ENCODE measurements at regions not wholly inside any gene's neighbourhood (a gene's known extent, or its start where the extent isn't known, plus 50 kb on each side); places are given as distances from the start of the nearest gene placed in this dataset.
"Not testable (repeated sequence)": the region's sequence is repeated elsewhere in the genome, so short reads cannot be mapped to it uniquely, and the experiment has no call there.

DNA sequence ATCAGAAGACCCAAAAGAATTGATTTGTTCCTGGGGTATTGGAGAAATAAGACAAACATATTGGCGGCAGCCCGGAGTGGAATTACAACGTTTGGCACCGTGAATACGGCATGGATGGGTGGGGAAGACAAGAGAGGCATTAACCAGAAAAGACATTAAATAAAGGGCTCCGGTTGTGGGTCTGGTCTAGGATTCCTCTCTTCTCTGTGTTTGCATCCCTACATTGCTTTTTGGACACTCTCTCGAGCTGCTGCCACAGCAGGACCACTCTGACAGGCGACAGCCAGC lies 138.7 kb upstream of the PALM2AKAP2 start:
- H3K4me1 Mint-ChIP-seq: no peaks in the 10 kb centered on the region
- H3K27ac Mint-ChIP-seq: no peak overlapping the region
- ATAC-seq (no peak), DNase-seq (no peak)
- H3K27me3 Mint-ChIP-seq: peaks cover 33% of the 10 kb centered on the region
- H3K9me3 ChIP-seq (ENCODE audit: control insufficient read depth, low read length, poor library complexity, severe bottlenecking): no peaks in the 10 kb centered on the region
- peak overlapping the region; percentile 10 for H3K4me3 Mint-ChIP-seq
- H3K36me3 Mint-ChIP-seq (ENCODE audit: low read depth): no peaks in the 10 kb centered on the region

DNA sequence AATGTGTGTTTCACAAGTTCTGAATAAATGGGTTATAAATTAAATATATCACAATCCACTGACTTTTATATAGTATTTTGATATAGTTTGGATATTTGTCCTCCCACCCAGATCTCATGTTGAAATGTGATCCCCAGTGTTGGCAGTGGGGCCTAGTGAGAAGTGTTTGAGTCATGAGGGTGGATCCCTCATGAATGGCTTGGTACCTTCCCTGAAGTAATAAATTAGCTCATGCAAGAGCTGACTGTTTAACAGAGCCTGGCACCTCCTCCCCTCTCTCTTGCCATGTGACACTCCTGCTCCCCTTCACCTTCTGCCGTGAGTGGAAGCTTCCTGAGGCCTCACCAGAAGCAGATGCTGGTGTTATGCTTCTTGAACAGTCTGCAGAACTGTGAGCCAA lies 127.9 kb upstream of the PALM2AKAP2 start:
- no peaks in the 10 kb centered on the region for H3K9me3 ChIP-seq (ENCODE audit: control insufficient read depth, low read length, poor library complexity, severe bottlenecking)
- ATAC-seq (no peak), DNase-seq (no peak)
- no peak overlapping the region for H3K4me3 Mint-ChIP-seq
- no peaks in the 10 kb centered on the region for H3K4me1 Mint-ChIP-seq
- no peaks in the 10 kb centered on the region for H3K36me3 Mint-ChIP-seq (ENCODE audit: low read depth)
- H3K27ac Mint-ChIP-seq: no peak overlapping the region
- no peaks in the 10 kb centered on the region for H3K27me3 Mint-ChIP-seq

DNA sequence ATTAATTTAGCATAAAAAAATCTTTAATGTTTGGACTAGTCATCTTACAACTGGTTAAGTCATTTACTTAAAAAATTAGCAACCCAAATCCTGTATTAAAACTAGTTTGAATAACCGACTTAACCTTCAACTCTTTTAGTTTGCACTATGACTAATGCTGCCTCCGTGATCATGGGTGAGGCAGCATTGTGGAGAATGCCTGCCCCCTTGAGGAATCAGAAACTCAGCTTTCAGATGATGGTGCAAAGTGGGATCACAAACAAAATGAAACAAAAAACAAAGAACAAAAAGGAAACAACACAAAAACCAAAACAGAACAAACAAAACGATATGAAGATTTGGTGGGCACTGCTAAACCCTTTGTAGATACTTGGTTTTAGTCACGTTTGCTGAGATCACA lies 127.0 kb upstream of the PALM2AKAP2 start:
- H3K27me3 Mint-ChIP-seq: no peaks in the 10 kb centered on the region
- no peaks in the 10 kb centered on the region for H3K4me1 Mint-ChIP-seq
- H3K9me3 ChIP-seq (ENCODE audit: control insufficient read depth, low read length, poor library complexity, severe bottlenecking): no peaks in the 10 kb centered on the region
- DNase-seq (no peak), ATAC-seq (no peak)
- no peak overlapping the region for H3K27ac Mint-ChIP-seq
- H3K4me3 Mint-ChIP-seq: no peak overlapping the region
- no peaks in the 10 kb centered on the region for H3K36me3 Mint-ChIP-seq (ENCODE audit: low read depth)

DNA sequence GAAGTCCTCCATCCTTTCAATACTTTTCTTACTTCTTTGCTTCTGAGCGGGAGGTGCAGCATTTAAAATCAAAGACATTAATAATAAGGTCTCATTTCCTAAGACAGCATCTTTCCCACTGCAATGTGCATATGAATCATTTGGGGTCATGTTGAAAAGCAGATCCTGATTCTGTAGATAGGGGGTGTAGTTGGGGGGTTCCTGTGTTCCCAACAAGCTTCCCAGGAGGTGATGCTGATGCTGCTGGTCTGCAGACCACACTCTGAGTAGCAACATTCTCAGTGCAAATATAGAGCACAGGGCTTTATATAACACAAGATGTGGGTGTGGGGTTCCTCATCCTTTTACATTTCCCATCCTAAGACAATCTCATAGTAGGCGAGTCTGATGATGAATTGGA lies 126.5 kb upstream of the PALM2AKAP2 start:
- Mint-ChIP-seq H3K27me3 (no peaks in the 10 kb centered on the region), H3K4me3 (no peak overlapping the region), H3K36me3 (ENCODE audit: low read depth) (no peaks in the 10 kb centered on the region), H3K4me1 (no peaks in the 10 kb centered on the region), H3K27ac (no peak overlapping the region)
- no peaks in the 10 kb centered on the region for H3K9me3 ChIP-seq (ENCODE audit: control insufficient read depth, low read length, poor library complexity, severe bottlenecking)
- ATAC-seq (no peak), DNase-seq (no peak)

DNA sequence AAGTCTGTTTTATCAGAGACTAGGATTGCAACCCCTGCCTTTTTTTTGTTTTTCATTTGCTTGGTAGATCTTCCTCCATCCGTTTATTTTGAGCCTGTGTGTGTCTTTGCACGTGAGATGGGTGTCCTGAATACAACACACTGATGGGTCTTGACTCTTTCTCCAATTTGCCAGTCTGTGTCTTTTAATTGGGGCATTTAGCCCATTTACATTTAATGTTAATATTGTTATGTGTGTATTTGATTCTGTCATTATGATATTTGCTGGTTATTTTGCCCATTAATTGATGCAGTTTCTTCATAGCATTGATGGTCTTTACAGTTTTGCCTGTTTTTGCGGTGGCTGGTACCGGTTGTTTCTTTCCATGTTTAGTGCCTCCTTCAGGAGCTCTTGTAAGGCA lies 116.0 kb upstream of the PALM2AKAP2 start:
- H3K4me3 Mint-ChIP-seq; H3K9me3 ChIP-seq (ENCODE audit: control insufficient read depth, low read length, poor library complexity, severe bottlenecking); H3K27me3 Mint-ChIP-seq; H3K4me1 Mint-ChIP-seq; H3K36me3 Mint-ChIP-seq (ENCODE audit: low read depth); H3K27ac Mint-ChIP-seq; ATAC-seq; DNase-seq: not testable (repeated sequence)

DNA sequence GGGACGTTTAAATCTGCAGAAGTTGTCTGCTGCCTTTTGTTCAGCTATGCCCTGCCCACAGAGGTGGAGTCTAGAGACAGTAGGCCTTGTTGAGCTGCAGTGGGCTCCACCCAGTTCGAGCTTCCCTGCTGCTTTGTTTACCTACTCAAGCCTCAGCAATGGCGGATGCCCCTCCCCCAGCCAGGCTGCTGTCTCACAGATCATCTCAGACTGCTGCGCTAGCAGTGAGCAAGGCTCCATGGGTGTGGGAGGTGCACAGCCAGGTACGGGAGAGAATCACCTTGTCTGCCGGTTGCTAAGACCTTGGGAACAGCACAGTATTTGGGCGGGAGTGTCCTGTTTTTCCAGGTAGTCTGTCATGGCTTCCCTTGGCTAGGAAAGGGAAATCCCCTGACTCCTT lies 114.3 kb upstream of the PALM2AKAP2 start:
- DNase-seq; H3K4me3 Mint-ChIP-seq; ATAC-seq; H3K36me3 Mint-ChIP-seq (ENCODE audit: low read depth); H3K27me3 Mint-ChIP-seq; H3K27ac Mint-ChIP-seq; H3K9me3 ChIP-seq (ENCODE audit: control insufficient read depth, low read length, poor library complexity, severe bottlenecking); H3K4me1 Mint-ChIP-seq: not testable (repeated sequence)

DNA sequence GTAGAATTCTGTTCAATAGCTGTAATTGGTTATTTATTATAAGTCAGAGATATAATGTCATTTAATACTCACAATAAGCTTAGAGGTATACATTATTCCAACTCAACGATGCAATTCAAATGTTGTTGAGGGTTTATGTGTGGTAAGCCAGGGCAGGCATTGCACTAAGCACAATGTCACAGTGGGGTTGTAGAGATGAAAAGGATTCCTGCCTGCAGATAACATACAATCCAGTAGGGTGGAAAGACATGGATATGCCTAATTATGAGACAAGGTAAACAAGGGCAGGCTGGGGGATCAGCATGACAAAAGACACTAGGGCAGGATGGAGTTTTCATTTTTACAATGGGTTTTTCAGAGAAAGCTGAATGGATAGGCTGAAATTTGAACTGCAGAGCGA lies 98.7 kb upstream of the PALM2AKAP2 start:
- no peak overlapping the region for H3K27ac Mint-ChIP-seq
- no peaks in the 10 kb centered on the region for H3K27me3 Mint-ChIP-seq
- no peak overlapping the region for H3K4me3 Mint-ChIP-seq
- ATAC-seq (no peak), DNase-seq (no peak)
- H3K4me1 Mint-ChIP-seq: no peaks in the 10 kb centered on the region
- H3K36me3 Mint-ChIP-seq (ENCODE audit: low read depth): no peaks in the 10 kb centered on the region
- no peaks in the 10 kb centered on the region for H3K9me3 ChIP-seq (ENCODE audit: control insufficient read depth, low read length, poor library complexity, severe bottlenecking)

DNA sequence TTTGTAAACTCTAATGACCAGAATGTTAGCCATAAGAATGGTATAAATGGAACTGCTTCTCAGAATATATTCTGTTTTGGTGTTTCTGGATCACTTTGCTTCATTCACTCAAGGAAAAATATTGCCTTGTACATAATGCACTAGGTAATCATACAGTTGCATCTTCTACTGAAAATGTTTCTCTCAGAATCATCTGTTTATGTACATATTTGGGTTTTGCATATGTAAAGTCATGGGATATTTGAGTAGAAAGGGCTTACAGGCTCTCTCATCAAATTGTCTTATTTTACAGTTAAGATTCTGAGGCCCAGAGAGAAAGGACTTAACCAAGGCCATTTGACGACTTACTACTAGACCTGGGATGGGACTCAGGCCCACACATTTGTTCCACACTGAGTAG lies 97.8 kb upstream of the PALM2AKAP2 start:
- no peak for ATAC-seq

DNA sequence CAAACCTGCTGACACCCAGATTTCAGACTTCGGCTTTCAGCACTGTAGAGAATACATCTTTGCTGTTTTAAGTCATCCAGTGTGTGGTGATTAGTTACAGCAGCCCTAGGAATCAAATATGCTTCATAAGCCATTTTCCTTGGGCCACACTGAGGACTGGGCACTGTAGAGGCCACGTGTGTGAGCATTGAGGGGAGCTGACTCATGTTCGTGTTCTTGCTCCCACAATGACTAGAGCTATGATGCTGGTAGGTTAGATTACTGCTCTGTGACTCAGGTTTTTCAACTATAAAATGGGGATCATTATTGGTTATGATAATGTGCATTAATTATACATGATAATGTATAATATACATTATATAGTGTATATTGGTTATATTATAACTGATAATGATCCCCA lies 96.5 kb upstream of the PALM2AKAP2 start:
- Mint-ChIP-seq H3K4me1 (no peaks in the 10 kb centered on the region), H3K4me3 (no peak overlapping the region), H3K27ac (no peak overlapping the region), H3K36me3 (ENCODE audit: low read depth) (no peaks in the 10 kb centered on the region), H3K27me3 (no peaks in the 10 kb centered on the region)
- DNase-seq: no peak
- ATAC-seq: no peak
- no peaks in the 10 kb centered on the region for H3K9me3 ChIP-seq (ENCODE audit: control insufficient read depth, low read length, poor library complexity, severe bottlenecking)

More for the DNA sequence above, 97.8 kb upstream of the PALM2AKAP2 start:
- H3K27ac Mint-ChIP-seq: no peak overlapping the region
- no peak for DNase-seq
- no peaks in the 10 kb centered on the region for H3K27me3 Mint-ChIP-seq
- H3K4me1 Mint-ChIP-seq: no peaks in the 10 kb centered on the region
- no peaks in the 10 kb centered on the region for H3K9me3 ChIP-seq (ENCODE audit: control insufficient read depth, low read length, poor library complexity, severe bottlenecking)
- H3K36me3 Mint-ChIP-seq (ENCODE audit: low read depth): no peaks in the 10 kb centered on the region
- no peak overlapping the region for H3K4me3 Mint-ChIP-seq

DNA sequence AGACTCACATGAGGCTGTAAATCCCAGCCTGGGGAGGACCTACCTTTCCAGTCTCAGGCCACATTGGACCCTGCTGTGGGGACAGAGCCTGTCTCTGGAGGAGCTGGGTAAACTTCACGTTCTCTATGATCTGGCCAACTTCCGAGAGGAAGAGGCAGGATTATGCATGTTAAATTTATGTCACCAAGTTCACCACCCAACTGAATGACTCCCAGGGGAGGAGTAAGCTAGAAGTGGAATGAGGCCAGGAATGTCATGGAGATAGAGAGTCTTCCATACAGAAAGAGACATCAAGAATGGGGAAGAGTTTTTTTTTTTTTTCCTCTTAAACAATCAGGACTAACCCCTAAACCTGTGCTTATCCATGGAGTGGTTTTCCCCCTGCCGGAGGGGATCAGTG lies 90.3 kb upstream of the PALM2AKAP2 start:
- no peak overlapping the region for H3K27ac Mint-ChIP-seq
- peaks cover 2% of the 10 kb centered on the region for H3K9me3 ChIP-seq (ENCODE audit: control insufficient read depth, low read length, poor library complexity, severe bottlenecking)
- ATAC-seq (no peak), DNase-seq (no peak)
- no peaks in the 10 kb centered on the region for H3K36me3 Mint-ChIP-seq (ENCODE audit: low read depth)
- no peaks in the 10 kb centered on the region for H3K4me1 Mint-ChIP-seq
- H3K27me3 Mint-ChIP-seq: no peaks in the 10 kb centered on the region
- H3K4me3 Mint-ChIP-seq: no peak overlapping the region

DNA sequence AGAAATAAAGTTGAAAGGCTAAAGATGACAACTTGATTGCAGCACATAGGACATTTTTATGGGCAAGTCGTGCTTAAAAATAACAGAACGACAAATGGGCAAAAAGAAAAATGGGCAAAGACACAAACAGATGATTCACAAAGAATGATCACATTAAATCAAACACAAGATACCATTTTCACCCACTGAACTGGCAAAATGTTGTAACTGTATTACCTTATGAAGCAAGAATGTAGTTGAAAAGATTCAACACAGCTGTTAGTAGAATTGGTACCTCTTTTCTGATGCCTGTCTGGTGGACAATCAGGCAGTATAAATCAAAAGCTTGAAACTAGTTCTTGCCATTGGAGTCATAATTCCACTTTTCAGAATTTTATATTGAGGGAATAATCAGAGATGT lies 81.0 kb upstream of the PALM2AKAP2 start:
- Mint-ChIP-seq H3K27me3 (peaks cover 22% of the 10 kb centered on the region), H3K4me1 (no peaks in the 10 kb centered on the region), H3K36me3 (ENCODE audit: low read depth) (no peaks in the 10 kb centered on the region), H3K27ac (no peak overlapping the region), H3K4me3 (no peak overlapping the region)
- ATAC-seq: no peak
- H3K9me3 ChIP-seq (ENCODE audit: control insufficient read depth, low read length, poor library complexity, severe bottlenecking): peaks cover 2% of the 10 kb centered on the region
- DNase-seq: no peak

DNA sequence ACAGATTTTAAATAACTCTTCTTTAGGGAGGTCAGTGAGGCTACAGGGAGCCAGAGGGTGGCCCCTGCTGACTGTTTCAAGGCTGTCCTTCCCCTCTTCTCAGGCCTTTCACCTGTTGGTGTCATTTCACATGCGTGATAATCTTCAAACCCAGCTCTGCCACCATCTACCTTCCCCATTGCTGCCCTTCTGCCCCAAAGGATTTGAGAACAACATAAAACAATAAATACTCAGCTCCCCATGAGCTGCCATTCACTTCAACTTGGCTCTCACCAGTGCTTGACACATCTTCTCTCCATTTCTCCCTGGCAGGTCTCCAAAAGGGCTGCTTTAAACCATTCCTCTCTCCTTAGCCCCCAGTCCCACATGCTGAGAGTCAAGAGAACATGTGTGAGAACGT lies 75.5 kb upstream of the PALM2AKAP2 start:
- Mint-ChIP-seq H3K27me3 (peaks cover 23% of the 10 kb centered on the region), H3K36me3 (ENCODE audit: low read depth) (no peaks in the 10 kb centered on the region), H3K4me3 (no peak overlapping the region), H3K27ac (no peak overlapping the region), H3K4me1 (no peaks in the 10 kb centered on the region)
- H3K9me3 ChIP-seq (ENCODE audit: control insufficient read depth, low read length, poor library complexity, severe bottlenecking): no peaks in the 10 kb centered on the region
- ATAC-seq (no peak), DNase-seq (no peak)

DNA sequence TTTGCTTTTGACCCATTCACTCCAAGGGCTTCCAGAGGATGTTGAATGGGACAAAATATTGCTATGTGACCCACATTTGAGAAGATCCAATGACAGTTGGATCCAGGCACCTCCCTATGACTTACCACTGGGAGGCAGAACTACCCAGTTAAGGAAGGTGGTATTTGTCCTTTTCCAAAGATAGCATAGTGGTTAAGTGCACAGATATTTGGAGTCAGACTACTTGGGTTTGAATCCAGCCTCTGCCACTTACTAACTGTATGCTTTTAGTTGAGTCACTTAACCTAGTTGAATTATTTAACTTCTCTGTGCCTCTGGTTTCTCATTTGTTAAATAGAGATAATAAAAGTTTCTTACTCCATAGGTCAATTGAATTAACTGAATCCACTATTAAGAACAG lies 74.5 kb upstream of the PALM2AKAP2 start:
- H3K9me3 ChIP-seq (ENCODE audit: control insufficient read depth, low read length, poor library complexity, severe bottlenecking): no peaks in the 10 kb centered on the region
- DNase-seq (no peak), ATAC-seq (no peak)
- H3K4me1 Mint-ChIP-seq: no peaks in the 10 kb centered on the region
- no peak overlapping the region for H3K4me3 Mint-ChIP-seq
- H3K27me3 Mint-ChIP-seq: peaks cover 29% of the 10 kb centered on the region
- no peak overlapping the region for H3K27ac Mint-ChIP-seq
- no peaks in the 10 kb centered on the region for H3K36me3 Mint-ChIP-seq (ENCODE audit: low read depth)

DNA sequence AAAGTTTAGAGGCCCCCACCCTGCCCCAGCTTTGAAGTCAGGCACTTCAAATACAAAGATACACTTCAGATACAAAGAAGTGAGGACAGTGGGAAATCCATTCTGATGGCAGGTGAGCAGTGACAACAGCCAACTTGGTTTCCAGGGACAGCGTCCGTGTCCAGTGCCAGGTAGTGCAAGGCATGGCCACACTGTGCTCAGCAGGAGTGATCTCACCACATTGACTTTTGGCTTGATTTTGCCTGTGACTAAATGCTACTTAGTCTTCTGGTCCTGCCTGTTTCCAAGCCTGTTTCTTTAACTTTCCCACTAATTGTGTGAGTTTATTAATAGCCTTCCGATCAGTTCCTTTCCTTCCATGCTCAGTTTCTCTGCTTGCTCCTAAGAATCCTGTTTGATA lies 72.6 kb upstream of the PALM2AKAP2 start:
- no peaks in the 10 kb centered on the region for H3K9me3 ChIP-seq (ENCODE audit: control insufficient read depth, low read length, poor library complexity, severe bottlenecking)

DNA sequence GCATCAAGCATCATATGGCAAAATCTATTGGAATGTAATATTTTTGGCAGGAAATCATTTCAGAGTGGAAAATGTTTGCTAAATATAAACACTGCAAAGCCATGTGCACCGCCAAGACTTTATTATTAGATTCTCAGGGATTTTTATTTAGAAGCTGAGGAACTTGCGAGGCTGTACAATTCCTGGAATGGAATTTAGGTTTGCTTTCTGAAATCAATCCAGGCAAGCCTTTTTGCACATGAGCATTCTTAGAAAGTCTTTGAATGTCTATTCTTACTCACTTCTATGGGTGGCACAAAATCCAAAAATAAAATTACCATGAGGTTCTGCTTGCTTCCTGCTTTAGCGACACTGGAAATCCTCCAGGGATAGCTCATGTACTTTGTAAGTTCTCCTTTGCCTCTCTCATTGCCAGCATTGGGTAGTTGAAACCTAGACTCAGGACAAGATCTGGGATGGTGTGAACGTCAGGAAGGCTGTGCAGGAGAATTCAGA lies 71.5 kb upstream of the PALM2AKAP2 start:
- Mint-ChIP-seq H3K27me3 (peaks cover 29% of the 10 kb centered on the region), H3K36me3 (ENCODE audit: low read depth) (no peaks in the 10 kb centered on the region), H3K4me1 (no peaks in the 10 kb centered on the region), H3K27ac (no peak overlapping the region), H3K4me3 (no peak overlapping the region)
- ATAC-seq: no peak
- H3K9me3 ChIP-seq (ENCODE audit: control insufficient read depth, low read length, poor library complexity, severe bottlenecking): no peaks in the 10 kb centered on the region
- no peak for DNase-seq

More for the DNA sequence above, 72.6 kb upstream of the PALM2AKAP2 start:
- Mint-ChIP-seq H3K36me3 (ENCODE audit: low read depth) (no peaks in the 10 kb centered on the region), H3K4me1 (no peaks in the 10 kb centered on the region), H3K4me3 (no peak overlapping the region), H3K27ac (no peak overlapping the region), H3K27me3 (peaks cover 29% of the 10 kb centered on the region)
- no peak for ATAC-seq
- no peak for DNase-seq

Measured in T-helper 17 cell (primary cell).